Smooth muscle cell (in vitro differentiated cells): ENCODE measurements at regions not wholly inside any gene's neighbourhood (a gene's known extent, or its start where the extent isn't known, plus 50 kb on each side); places are given as distances from the start of the nearest gene placed in this dataset.

Experiments
- DNase-seq: peaks from one replicate; lab custom pipeline; 2025; ENCODE audit not compliant: unreplicated experiment; lab: John Stamatoyannopoulos, UW
- H2AFZ ChIP-seq: fragments of 200-600 bp; sonication (generic); 2 replicates; pipeline ENCODE4 v1.6.0; 2016; ENCODE audit warnings: antibody characterized with exemption, low read depth, mild to moderate bottlenecking
- H3F3A ChIP-seq: fragments of 200-600 bp; sonication (generic); 2 replicates; pipeline ENCODE4 v1.6.0; 2017; ENCODE audit warnings: antibody characterized with exemption, low read depth
- H3K27ac ChIP-seq: fragments of 200-600 bp; sonication (generic); 2 replicates; pipeline ENCODE4 v1.5.1; 2016; ENCODE audit warnings: low read depth, mild to moderate bottlenecking
- H3K27me3 ChIP-seq: fragments of 200-600 bp; sonication (generic); 2 replicates; pipeline ENCODE4 v1.6.1; 2016; ENCODE audit warnings: low read depth, mild to moderate bottlenecking
- H3K36me3 ChIP-seq: fragments of 200-600 bp; sonication (generic); 2 replicates; pipeline ENCODE4 v1.5.1; 2016; ENCODE audit warnings: low read depth
- H3K4me1 ChIP-seq: fragments of 200-600 bp; sonication (generic); 2 replicates; pipeline ENCODE4 v1.5.1; 2016; ENCODE audit warnings: low read depth
- H3K4me2 ChIP-seq: fragments of 200-600 bp; sonication (generic); 2 replicates; pipeline ENCODE4 v1.6.0; 2016; ENCODE audit warnings: mild to moderate bottlenecking
- H3K4me3 ChIP-seq: fragments of 200-600 bp; sonication (generic); 2 replicates; pipeline ENCODE4 v1.5.1; 2016; ENCODE audit warnings: mild to moderate bottlenecking
- H3K79me2 ChIP-seq: fragments of 200-600 bp; sonication (generic); 2 replicates; pipeline ENCODE4 v1.6.0; 2016; ENCODE audit warnings: low read depth, mild to moderate bottlenecking
- H3K9ac ChIP-seq: fragments of 200-600 bp; sonication (generic); 2 replicates; pipeline ENCODE4 v1.6.0; 2016; ENCODE audit warnings: low read depth
- H3K9me3 ChIP-seq: fragments of 200-600 bp; sonication (generic); replicated peaks from 2 replicates; pipeline ENCODE4 v1.5.1; 2016; ENCODE audit warnings: low read depth
- H4K20me1 ChIP-seq: fragments of 200-600 bp; sonication (generic); 2 replicates; pipeline ENCODE4 v1.6.0; 2016; ENCODE audit warnings: low read depth
- WGBS: methylation state at CpG from one replicate; pipeline ENCODE4 v1.1.7; 2016; ENCODE audit warnings: low lambda C conversion rate; 5-methylcytosine and 5-hydroxymethylcytosine counted together
- TF ChIP-seq, protein P1 (sequence below): fragments of 200-600 bp; sonication (generic); IDR thresholded peaks from 2 replicates; pipeline ENCODE4 v1.5.1; 2017; ENCODE audit warnings: borderline replicate concordance, mild to moderate bottlenecking, antibody characterized with exemption; ENCODE audit not compliant: insufficient read depth, poor library complexity, severe bottlenecking

DNA sequence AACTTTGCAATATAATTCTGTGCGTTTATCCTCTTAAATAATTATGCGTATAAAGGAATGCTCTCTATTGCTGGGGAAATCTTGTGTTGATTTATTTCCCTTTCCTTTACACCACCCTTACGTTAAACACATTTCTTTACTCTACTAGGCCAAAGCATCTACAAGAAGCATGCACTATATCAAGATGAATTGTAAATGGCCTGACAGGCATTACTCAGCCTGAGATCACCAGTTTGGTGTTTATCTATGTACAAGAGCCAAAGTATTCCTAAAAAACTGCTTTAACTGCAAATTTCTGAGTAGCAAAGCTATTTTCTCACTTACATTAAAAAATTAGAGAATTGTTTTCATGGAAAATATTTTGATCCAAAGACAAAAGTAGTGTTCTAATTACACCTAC, 114.8 kb downstream of the TYW3 start:
- H3K27ac ChIP-seq = no peak overlapping the region
- DNase-seq = no peak
- no peaks in the 10 kb centered on the region for H3K4me1 ChIP-seq
- no peaks in the 10 kb centered on the region for H3F3A ChIP-seq
- H3K9ac ChIP-seq = no peak overlapping the region
- H3K9me3 ChIP-seq = no peaks in the 10 kb centered on the region
- H2AFZ ChIP-seq = no peak overlapping the region
- WGBS = 56% methylated on average over 3 of the region's 3 CpGs
- no peaks in the 10 kb centered on the region for H3K79me2 ChIP-seq
- no peak overlapping the region for H3K4me3 ChIP-seq
- H4K20me1 ChIP-seq = no peaks in the 10 kb centered on the region
- no peak overlapping the region for H3K4me2 ChIP-seq
- TF ChIP-seq, protein P1, sequence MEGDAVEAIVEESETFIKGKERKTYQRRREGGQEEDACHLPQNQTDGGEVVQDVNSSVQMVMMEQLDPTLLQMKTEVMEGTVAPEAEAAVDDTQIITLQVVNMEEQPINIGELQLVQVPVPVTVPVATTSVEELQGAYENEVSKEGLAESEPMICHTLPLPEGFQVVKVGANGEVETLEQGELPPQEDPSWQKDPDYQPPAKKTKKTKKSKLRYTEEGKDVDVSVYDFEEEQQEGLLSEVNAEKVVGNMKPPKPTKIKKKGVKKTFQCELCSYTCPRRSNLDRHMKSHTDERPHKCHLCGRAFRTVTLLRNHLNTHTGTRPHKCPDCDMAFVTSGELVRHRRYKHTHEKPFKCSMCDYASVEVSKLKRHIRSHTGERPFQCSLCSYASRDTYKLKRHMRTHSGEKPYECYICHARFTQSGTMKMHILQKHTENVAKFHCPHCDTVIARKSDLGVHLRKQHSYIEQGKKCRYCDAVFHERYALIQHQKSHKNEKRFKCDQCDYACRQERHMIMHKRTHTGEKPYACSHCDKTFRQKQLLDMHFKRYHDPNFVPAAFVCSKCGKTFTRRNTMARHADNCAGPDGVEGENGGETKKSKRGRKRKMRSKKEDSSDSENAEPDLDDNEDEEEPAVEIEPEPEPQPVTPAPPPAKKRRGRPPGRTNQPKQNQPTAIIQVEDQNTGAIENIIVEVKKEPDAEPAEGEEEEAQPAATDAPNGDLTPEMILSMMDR = no peak
- H3K27me3 ChIP-seq = no peaks in the 10 kb centered on the region
- H3K36me3 ChIP-seq = no peaks in the 10 kb centered on the region

DNA sequence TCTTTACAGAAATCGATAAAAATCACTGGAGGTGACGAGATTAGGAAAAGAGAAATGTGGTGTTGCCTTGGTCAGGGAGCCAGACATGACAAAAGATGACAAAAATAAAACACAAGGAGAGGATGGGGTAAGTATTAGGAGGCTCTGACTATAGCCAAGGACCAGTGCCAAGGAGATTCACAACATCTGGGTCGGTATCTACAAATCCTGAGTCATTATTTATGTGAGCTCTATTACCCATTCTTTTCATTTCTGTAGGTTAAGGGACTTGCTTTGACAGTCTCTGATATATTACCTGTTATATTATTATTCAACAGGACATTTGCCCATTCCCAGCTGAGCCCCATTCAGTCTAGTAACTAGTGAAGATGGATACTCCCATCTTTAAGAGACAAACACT, 120.8 kb downstream of the TYW3 start:
- Histone ChIP-seq H3K9ac (no peak overlapping the region), H4K20me1 (no peaks in the 10 kb centered on the region), H2AFZ (no peak overlapping the region), H3K4me2 (no peak overlapping the region), H3K27me3 (no peaks in the 10 kb centered on the region), H3K9me3 (no peaks in the 10 kb centered on the region), H3K27ac (no peak overlapping the region), H3K79me2 (no peaks in the 10 kb centered on the region), H3K4me1 (no peaks in the 10 kb centered on the region), H3F3A (no peaks in the 10 kb centered on the region), H3K4me3 (no peak overlapping the region), H3K36me3 (no peaks in the 10 kb centered on the region)
- whole genome bisulfite sequencing = 88% methylated on average over 3 of the region's 3 CpGs
- TF ChIP-seq, protein P1 = no peak
- DNase-seq = no peak

DNA sequence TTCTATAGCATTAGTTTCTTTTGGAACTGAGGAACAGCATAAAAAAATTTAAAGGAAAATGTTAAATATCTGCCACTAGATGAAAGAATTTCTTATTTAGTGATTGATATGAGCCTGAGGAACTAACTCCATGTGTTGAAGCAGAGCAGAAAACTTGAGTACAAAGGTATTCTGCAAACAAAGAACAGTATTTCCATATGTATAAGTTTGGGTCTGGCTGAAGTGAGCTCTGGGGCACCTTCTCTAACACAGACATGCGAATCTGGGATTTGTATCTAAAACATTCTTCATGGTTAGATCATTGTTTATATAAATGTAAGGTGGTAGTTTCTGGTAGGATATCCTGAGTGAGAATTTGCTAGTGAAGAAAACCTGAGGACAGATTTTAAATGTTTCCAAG, 123.2 kb downstream of the TYW3 start:
- no peak overlapping the region for H2AFZ ChIP-seq
- no peaks in the 10 kb centered on the region for H3K4me1 ChIP-seq
- no peaks in the 10 kb centered on the region for H3F3A ChIP-seq
- no peaks in the 10 kb centered on the region for H3K36me3 ChIP-seq
- 62% methylated on average over 1 of the region's 1 CpG for WGBS
- H4K20me1 ChIP-seq = no peaks in the 10 kb centered on the region
- DNase-seq = no peak
- H3K9ac ChIP-seq = no peak overlapping the region
- H3K4me3 ChIP-seq = no peak overlapping the region
- H3K27ac ChIP-seq = no peak overlapping the region
- TF ChIP-seq, protein P1 = no peak
- no peaks in the 10 kb centered on the region for H3K79me2 ChIP-seq
- H3K9me3 ChIP-seq = no peaks in the 10 kb centered on the region
- H3K27me3 ChIP-seq = no peaks in the 10 kb centered on the region
- no peak overlapping the region for H3K4me2 ChIP-seq

DNA sequence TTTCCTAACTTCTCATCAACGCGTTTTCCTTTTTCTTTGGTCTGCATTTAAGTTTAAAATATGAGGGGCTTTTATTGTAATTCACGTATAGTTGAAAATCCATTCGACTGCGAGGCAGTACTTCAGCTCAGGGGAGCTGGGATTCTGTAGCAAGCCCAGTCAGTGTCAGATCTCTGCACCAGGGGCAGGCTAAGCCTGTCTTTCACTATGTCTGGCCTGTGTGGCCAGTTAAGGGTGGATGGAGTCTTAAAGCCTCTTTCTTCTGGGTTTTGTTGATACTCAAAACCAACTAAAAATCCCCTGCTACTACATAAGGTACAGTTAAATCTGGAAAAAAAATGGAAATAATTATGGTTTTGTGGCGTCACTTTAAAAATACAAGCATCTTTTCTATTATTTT, 124.7 kb downstream of the TYW3 start:
- DNase-seq = no peak
- Histone ChIP-seq H3K4me1 (no peaks in the 10 kb centered on the region), H3K79me2 (no peaks in the 10 kb centered on the region), H4K20me1 (no peaks in the 10 kb centered on the region), H3K9me3 (no peaks in the 10 kb centered on the region), H3K4me3 (no peak overlapping the region), H3K4me2 (no peak overlapping the region), H3K36me3 (no peaks in the 10 kb centered on the region), H3F3A (no peaks in the 10 kb centered on the region), H3K9ac (no peak overlapping the region), H3K27ac (no peak overlapping the region), H2AFZ (no peak overlapping the region), H3K27me3 (no peaks in the 10 kb centered on the region)
- TF ChIP-seq, protein P1 = no peak
- WGBS = 92% methylated on average over 6 of the region's 6 CpGs
